NB4 (cell line): ENCODE measurements at regions not wholly inside any gene's neighbourhood (a gene's known extent, or its start where the extent isn't known, plus 50 kb on each side); places are given as distances from the start of the nearest gene placed in this dataset.

Source experiments
- POLR2A ChIP-seq: IDR thresholded peaks from 2 replicates; pipeline ENCODE4 v1.6.1; 2011; ENCODE audit warnings: mild to moderate bottlenecking; ENCODE audit not compliant: insufficient read length; ENCODE audit errors: extremely low read depth
- TF ChIP-seq, protein P1 (sequence below): IDR thresholded peaks from one replicate; pipeline ENCODE4 v1.5.1; 2012; ENCODE audit warnings: low read depth, low read length
- TF ChIP-seq, protein P2 (sequence below): IDR thresholded peaks from 2 replicates; pipeline ENCODE4 v1.6.1; 2011; ENCODE audit warnings: low read depth, low read length

DNA sequence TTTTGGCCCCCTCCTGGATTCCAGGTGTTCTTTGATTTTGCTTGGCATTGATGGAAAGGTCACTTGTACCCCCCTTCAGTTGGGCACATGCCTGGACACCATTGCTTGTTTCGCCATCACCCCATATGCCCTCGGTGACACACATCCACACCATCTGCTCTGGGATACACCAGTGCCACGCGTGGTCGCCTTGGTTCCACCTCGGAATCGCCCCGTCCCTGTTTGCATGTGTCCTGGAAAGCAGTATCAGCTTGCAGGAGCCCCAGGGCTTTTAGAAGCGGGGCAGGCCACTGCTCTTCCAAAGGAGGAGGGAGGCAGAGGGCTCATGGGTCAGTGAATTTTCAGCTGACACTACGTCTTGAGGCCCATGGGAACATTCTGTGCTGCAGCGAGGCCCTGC lies 607.9 kb downstream of the KCNJ18 start:
- TF ChIP-seq POLR2A: no peak
- TF ChIP-seq, protein P1, sequence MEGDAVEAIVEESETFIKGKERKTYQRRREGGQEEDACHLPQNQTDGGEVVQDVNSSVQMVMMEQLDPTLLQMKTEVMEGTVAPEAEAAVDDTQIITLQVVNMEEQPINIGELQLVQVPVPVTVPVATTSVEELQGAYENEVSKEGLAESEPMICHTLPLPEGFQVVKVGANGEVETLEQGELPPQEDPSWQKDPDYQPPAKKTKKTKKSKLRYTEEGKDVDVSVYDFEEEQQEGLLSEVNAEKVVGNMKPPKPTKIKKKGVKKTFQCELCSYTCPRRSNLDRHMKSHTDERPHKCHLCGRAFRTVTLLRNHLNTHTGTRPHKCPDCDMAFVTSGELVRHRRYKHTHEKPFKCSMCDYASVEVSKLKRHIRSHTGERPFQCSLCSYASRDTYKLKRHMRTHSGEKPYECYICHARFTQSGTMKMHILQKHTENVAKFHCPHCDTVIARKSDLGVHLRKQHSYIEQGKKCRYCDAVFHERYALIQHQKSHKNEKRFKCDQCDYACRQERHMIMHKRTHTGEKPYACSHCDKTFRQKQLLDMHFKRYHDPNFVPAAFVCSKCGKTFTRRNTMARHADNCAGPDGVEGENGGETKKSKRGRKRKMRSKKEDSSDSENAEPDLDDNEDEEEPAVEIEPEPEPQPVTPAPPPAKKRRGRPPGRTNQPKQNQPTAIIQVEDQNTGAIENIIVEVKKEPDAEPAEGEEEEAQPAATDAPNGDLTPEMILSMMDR: no peak
- TF ChIP-seq, protein P2, sequence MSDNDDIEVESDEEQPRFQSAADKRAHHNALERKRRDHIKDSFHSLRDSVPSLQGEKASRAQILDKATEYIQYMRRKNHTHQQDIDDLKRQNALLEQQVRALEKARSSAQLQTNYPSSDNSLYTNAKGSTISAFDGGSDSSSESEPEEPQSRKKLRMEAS: no peak
